CD4-positive, alpha-beta T cell (primary cell): ENCODE measurements at regions not wholly inside any gene's neighbourhood (a gene's known extent, or its start where the extent isn't known, plus 50 kb on each side); places are given as distances from the start of the nearest gene placed in this dataset.

ENCODE experiments used
- ATAC-seq: fragments of 200-7000 bp; cut with Tn5 transposase; one replicate; pipeline ENCODE4 v1.10.0; 2022; ENCODE audit warnings: mild to moderate bottlenecking; ENCODE audit not compliant: poor library complexity
- CTCF ChIA-PET: fragments of 350-600 bp; sonication (Branson Sonifier 250); formaldehyde crosslinking; loops from one replicate; lab custom pipeline; 2021; ENCODE audit warnings: antibody characterized with exemption, inconsistent platforms; lab: Charles Lee
- POLR2A ChIA-PET: fragments of 350-600 bp; sonication (Branson Sonifier 250); formaldehyde crosslinking; loops from one replicate; lab custom pipeline; 2021; ENCODE audit warnings: antibody characterized with exemption, inconsistent platforms; lab: Charles Lee
- DNase-seq, 14 experiments: peaks; one replicate each; pipeline ENCODE4 v3.0.0-alpha.2; 2013 to 2020; ENCODE audit warnings: mixed read lengths in 2 of 14
- H3K27ac ChIP-seq, 2 donors: one replicate each; pipeline versions ENCODE4 v1.5.1 to v1.7.0; 2013; ENCODE audit warnings: low read length in 2 of 2, low read depth in 1 of 2, mild to moderate bottlenecking in 1 of 2
- H3K27me3 ChIP-seq, 2 experiments: 1 replicate in 1 of 2; 2 replicates in 1 of 2; pipeline versions ENCODE4 v1.6.1 to v1.7.0; 2013; ENCODE audit warnings: low read length in 2 of 2, control low read depth in 1 of 2, mild to moderate bottlenecking in 1 of 2, moderate library complexity in 1 of 2; ENCODE audit not compliant: insufficient read depth in 2 of 2, control insufficient read depth in 1 of 2
- H3K36me3 ChIP-seq: one replicate; pipeline ENCODE4 v1.6.1; 2013; ENCODE audit warnings: low read length, control low read depth; ENCODE audit not compliant: insufficient read depth
- H3K4me1 ChIP-seq: one replicate; pipeline ENCODE4 v1.6.1; 2013; ENCODE audit warnings: low read length, control low read depth; ENCODE audit not compliant: insufficient read depth
- H3K4me3 ChIP-seq: one replicate; pipeline ENCODE4 v1.5.1; 2013; ENCODE audit warnings: mild to moderate bottlenecking, low read length, moderate library complexity
- H3K9me3 ChIP-seq, 2 experiments: 1 replicate in 1 of 2; 2 replicates in 1 of 2; pipeline versions ENCODE4 v1.6.1 to v1.7.0; 2013; ENCODE audit warnings: low read length in 2 of 2, mild to moderate bottlenecking in 2 of 2, control low read depth in 1 of 2, moderate library complexity in 1 of 2; ENCODE audit not compliant: control insufficient read depth in 1 of 2, insufficient read depth in 1 of 2
- H3K27ac Mint-ChIP-seq: one replicate; pipeline ENCODE4 v1.8.0; 2020; ENCODE audit warnings: mixed read lengths
- H3K27me3 Mint-ChIP-seq: one replicate; pipeline ENCODE4 v1.8.0; 2021; ENCODE audit warnings: mixed read lengths
- H3K36me3 Mint-ChIP-seq: one replicate; pipeline ENCODE4 v1.8.0; 2021; ENCODE audit warnings: low read depth, mixed read lengths
- H3K4me1 Mint-ChIP-seq: one replicate; pipeline ENCODE4 v1.8.0; 2021; ENCODE audit warnings: low read depth, mixed read lengths
- H3K4me3 Mint-ChIP-seq: one replicate; pipeline ENCODE4 v1.8.0; 2020; ENCODE audit warnings: mild to moderate bottlenecking, mixed read lengths
- H3K9me3 Mint-ChIP-seq: one replicate; pipeline ENCODE4 v1.8.0; 2020; ENCODE audit warnings: mixed read lengths
- CTCF ChIP-seq: fragments of 200-600 bp; IDR thresholded peaks from one replicate; pipeline ENCODE4 v1.8.0; 2022; ENCODE audit warnings: antibody characterized with exemption, mild to moderate bottlenecking
- intact Hi-C, 2 experiments: fragments of 100-400 bp; cut with DNase I in 1 of 2; cut with micrococcal nuclease in 1 of 2; formaldehyde crosslinking; loops; one replicate each; pipeline versions ENCODE4 v1.15.1 to v1.9.0; 2023 to 2025; cut with DNase I, micrococcal nuclease

GRCh38 chr6:139643986-139644385 lies 269.5 kb upstream of the CITED2 start:
- H3K4me1 Mint-ChIP-seq: no peaks in the 10 kb centered on the region
- peaks cover 14% of the 10 kb centered on the region for H3K27me3 Mint-ChIP-seq
- intact Hi-C loops: no loop called here
- Histone ChIP-seq H3K4me1 (no peaks in the 10 kb centered on the region), H3K27me3 (no peaks in the 10 kb centered on the region), H3K4me3 (no peak overlapping the region), H3K27ac (no peak overlapping the region), H3K9me3 (no peaks in the 10 kb centered on the region), H3K36me3 (no peaks in the 10 kb centered on the region)
- POLR2A ChIA-PET: no interaction called here
- H3K9me3 Mint-ChIP-seq: peaks cover 2% of the 10 kb centered on the region
- TF ChIP-seq CTCF: no peak
- no peak overlapping the region for H3K4me3 Mint-ChIP-seq
- CTCF ChIA-PET: no interaction called here
- no peaks in the 10 kb centered on the region for H3K36me3 Mint-ChIP-seq
- no peak for DNase-seq
- H3K27ac Mint-ChIP-seq: no peak overlapping the region
- ATAC-seq: no peak

GRCh38 chr6:139642346-139642745 lies 267.9 kb upstream of the CITED2 start:
- TF ChIP-seq CTCF: no peak
- peaks cover 13% of the 10 kb centered on the region for H3K27me3 Mint-ChIP-seq
- DNase-seq (no peak), ATAC-seq (no peak)
- no peak overlapping the region for H3K4me3 Mint-ChIP-seq
- ChIA-PET POLR2A (no interaction called here), CTCF (no interaction called here)
- intact Hi-C loops: no loop called here
- H3K36me3 Mint-ChIP-seq: no peaks in the 10 kb centered on the region
- no peaks in the 10 kb centered on the region for H3K4me1 Mint-ChIP-seq
- Histone ChIP-seq H3K4me1 (no peaks in the 10 kb centered on the region), H3K27ac (no peak overlapping the region), H3K9me3 (no peaks in the 10 kb centered on the region), H3K4me3 (no peak overlapping the region), H3K27me3 (no peaks in the 10 kb centered on the region), H3K36me3 (no peaks in the 10 kb centered on the region)
- H3K27ac Mint-ChIP-seq: no peak overlapping the region
- peaks cover 2% of the 10 kb centered on the region for H3K9me3 Mint-ChIP-seq

GRCh38 chr6:139641376-139641775 lies 266.9 kb upstream of the CITED2 start:
- no peaks in the 10 kb centered on the region for H3K36me3 ChIP-seq
- ChIA-PET CTCF (no interaction called here), POLR2A (no interaction called here)
- H3K4me3 ChIP-seq: no peak overlapping the region
- no peaks in the 10 kb centered on the region for H3K4me1 ChIP-seq
- Mint-ChIP-seq H3K36me3 (no peaks in the 10 kb centered on the region), H3K27ac (no peak overlapping the region), H3K27me3 (peaks cover 23% of the 10 kb centered on the region), H3K4me3 (no peak overlapping the region), H3K4me1 (no peaks in the 10 kb centered on the region), H3K9me3 (no peaks in the 10 kb centered on the region)
- intact Hi-C loops: no loop called here
- no peaks in the 10 kb centered on the region for H3K9me3 ChIP-seq
- TF ChIP-seq CTCF: no peak
- H3K27ac ChIP-seq: no peak overlapping the region
- no peak for DNase-seq
- no peaks in the 10 kb centered on the region for H3K27me3 ChIP-seq
- ATAC-seq: no peak
